Astrocyte (in vitro differentiated cells and primary cell): ENCODE measurements at regions not wholly inside any gene's neighbourhood (a gene's known extent, or its start where the extent isn't known, plus 50 kb on each side); places are given as distances from the start of the nearest gene placed in this dataset.

Source experiments
- DNase-seq: peaks from one replicate; pipeline ENCODE4 v3.0.0-alpha.2; 2010; ENCODE audit warnings: low read depth
- FAIRE-seq: peaks from 2 replicates; lab custom pipeline; 2011; peaks lifted over from hg19 to GRCh38; lab: Jason Lieb, UNC
- H2AFZ ChIP-seq: 2 replicates; pipeline ENCODE4 v1.6.0; 2012; ENCODE audit warnings: low read depth, low read length, inconsistent platforms
- H3K27ac ChIP-seq: 2 replicates; pipeline ENCODE4 v1.5.1; 2011; ENCODE audit warnings: low read depth, low read length, inconsistent platforms
- H3K27me3 ChIP-seq: 2 replicates; pipeline ENCODE4 v1.6.0; 2011; ENCODE audit warnings: low read length, inconsistent platforms; ENCODE audit not compliant: insufficient read depth
- H3K36me3 ChIP-seq: 2 replicates; pipeline ENCODE4 v1.5.1; 2011; ENCODE audit warnings: low read length, inconsistent platforms; ENCODE audit not compliant: insufficient read depth
- H3K4me1 ChIP-seq: 2 replicates; pipeline ENCODE4 v1.5.1; 2011; ENCODE audit warnings: low read length, inconsistent platforms; ENCODE audit not compliant: insufficient read depth
- H3K4me2 ChIP-seq: 2 replicates; pipeline ENCODE4 v1.6.0; 2012; ENCODE audit warnings: low read length, inconsistent platforms
- H3K4me3 ChIP-seq: 2 replicates; pipeline ENCODE4 v1.5.1; 2011; ENCODE audit warnings: low read depth, mild to moderate bottlenecking, low read length, inconsistent platforms; ENCODE audit not compliant: insufficient read depth
- H3K79me2 ChIP-seq: 2 replicates; pipeline ENCODE4 v1.6.0; 2012; ENCODE audit warnings: mild to moderate bottlenecking, low read length, inconsistent platforms; ENCODE audit not compliant: insufficient read depth
- H3K9ac ChIP-seq: 2 replicates; pipeline ENCODE4 v1.6.0; 2012; ENCODE audit warnings: mild to moderate bottlenecking, low read length, inconsistent platforms
- H3K9me3 ChIP-seq: 2 replicates; pipeline ENCODE4 v1.5.1; 2012; ENCODE audit warnings: low read depth, mild to moderate bottlenecking, low read length, inconsistent platforms; ENCODE audit not compliant: insufficient read depth
- H4K20me1 ChIP-seq: 2 replicates; pipeline ENCODE4 v1.6.0; 2012; ENCODE audit warnings: low read length, inconsistent platforms; ENCODE audit not compliant: insufficient read depth
- H3K27ac Mint-ChIP-seq: one replicate; pipeline ENCODE4 v1.8.0; 2021; ENCODE audit warnings: mild to moderate bottlenecking, mixed read lengths; ENCODE audit not compliant: unreplicated experiment
- H3K27me3 Mint-ChIP-seq: one replicate; pipeline ENCODE4 v1.8.0; 2021; ENCODE audit warnings: low read depth, mixed read lengths; ENCODE audit not compliant: unreplicated experiment
- H3K36me3 Mint-ChIP-seq: one replicate; pipeline ENCODE4 v1.8.0; 2021; ENCODE audit warnings: low read depth, mixed read lengths; ENCODE audit not compliant: unreplicated experiment
- H3K4me1 Mint-ChIP-seq: one replicate; pipeline ENCODE4 v1.8.0; 2021; ENCODE audit warnings: low read depth, mixed read lengths; ENCODE audit not compliant: unreplicated experiment
- H3K4me3 Mint-ChIP-seq: one replicate; pipeline ENCODE4 v1.8.0; 2021; ENCODE audit warnings: mild to moderate bottlenecking, moderate library complexity, mixed read lengths; ENCODE audit not compliant: unreplicated experiment
- H3K9me3 Mint-ChIP-seq: one replicate; pipeline ENCODE4 v1.8.0; 2021; ENCODE audit warnings: mild to moderate bottlenecking, mixed read lengths; ENCODE audit not compliant: unreplicated experiment
- EZH2 ChIP-seq: IDR thresholded peaks from 2 replicates; pipeline ENCODE4 v1.6.1; 2012; ENCODE audit warnings: mild to moderate bottlenecking, low read length, inconsistent platforms; ENCODE audit not compliant: insufficient read depth
- TF ChIP-seq, protein P1 (sequence below): IDR thresholded peaks from 2 replicates; pipeline ENCODE4 v1.5.1; 2011; ENCODE audit warnings: low read depth, mild to moderate bottlenecking, inconsistent platforms, low read length, moderate library complexity; ENCODE audit not compliant: insufficient read depth

DNA sequence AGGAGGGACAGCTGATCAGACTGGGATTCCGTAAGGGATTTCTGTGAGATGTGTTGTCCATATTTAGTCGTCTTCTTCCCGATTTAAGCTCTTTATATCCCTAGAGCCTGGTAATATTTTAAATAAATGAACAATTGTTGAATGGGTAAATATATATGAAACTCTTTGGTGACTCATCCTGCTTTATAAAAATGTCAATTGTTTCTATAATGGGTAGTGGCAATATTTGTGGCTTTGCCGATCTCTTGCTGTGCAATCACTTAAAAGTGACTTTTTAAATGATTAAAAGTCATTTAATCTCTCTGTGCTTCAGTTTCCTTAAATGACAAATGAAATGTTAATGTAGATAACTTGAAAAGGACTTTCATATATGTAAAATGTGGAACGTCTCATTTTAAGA, 339.2 kb downstream of the RNF144A start:
- Mint-ChIP-seq H3K4me1 (no peaks in the 10 kb centered on the region), H3K36me3 (no peaks in the 10 kb centered on the region), H3K27ac (no peak overlapping the region), H3K9me3 (no peaks in the 10 kb centered on the region), H3K4me3 (no peak overlapping the region), H3K27me3 (no peaks in the 10 kb centered on the region)
- Histone ChIP-seq H3K9ac (no peak overlapping the region), H3K79me2 (no peaks in the 10 kb centered on the region), H3K9me3 (no peaks in the 10 kb centered on the region), H3K27me3 (no peaks in the 10 kb centered on the region), H3K4me2 (no peak overlapping the region), H3K4me1 (no peaks in the 10 kb centered on the region), H4K20me1 (no peaks in the 10 kb centered on the region), H3K36me3 (no peaks in the 10 kb centered on the region), H2AFZ (no peak overlapping the region), H3K4me3 (no peak overlapping the region), H3K27ac (no peak overlapping the region)
- TF ChIP-seq, protein P1, sequence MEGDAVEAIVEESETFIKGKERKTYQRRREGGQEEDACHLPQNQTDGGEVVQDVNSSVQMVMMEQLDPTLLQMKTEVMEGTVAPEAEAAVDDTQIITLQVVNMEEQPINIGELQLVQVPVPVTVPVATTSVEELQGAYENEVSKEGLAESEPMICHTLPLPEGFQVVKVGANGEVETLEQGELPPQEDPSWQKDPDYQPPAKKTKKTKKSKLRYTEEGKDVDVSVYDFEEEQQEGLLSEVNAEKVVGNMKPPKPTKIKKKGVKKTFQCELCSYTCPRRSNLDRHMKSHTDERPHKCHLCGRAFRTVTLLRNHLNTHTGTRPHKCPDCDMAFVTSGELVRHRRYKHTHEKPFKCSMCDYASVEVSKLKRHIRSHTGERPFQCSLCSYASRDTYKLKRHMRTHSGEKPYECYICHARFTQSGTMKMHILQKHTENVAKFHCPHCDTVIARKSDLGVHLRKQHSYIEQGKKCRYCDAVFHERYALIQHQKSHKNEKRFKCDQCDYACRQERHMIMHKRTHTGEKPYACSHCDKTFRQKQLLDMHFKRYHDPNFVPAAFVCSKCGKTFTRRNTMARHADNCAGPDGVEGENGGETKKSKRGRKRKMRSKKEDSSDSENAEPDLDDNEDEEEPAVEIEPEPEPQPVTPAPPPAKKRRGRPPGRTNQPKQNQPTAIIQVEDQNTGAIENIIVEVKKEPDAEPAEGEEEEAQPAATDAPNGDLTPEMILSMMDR, result no peak
- TF ChIP-seq EZH2, result no peak
- no peak for FAIRE-seq
- no peak for DNase-seq

DNA sequence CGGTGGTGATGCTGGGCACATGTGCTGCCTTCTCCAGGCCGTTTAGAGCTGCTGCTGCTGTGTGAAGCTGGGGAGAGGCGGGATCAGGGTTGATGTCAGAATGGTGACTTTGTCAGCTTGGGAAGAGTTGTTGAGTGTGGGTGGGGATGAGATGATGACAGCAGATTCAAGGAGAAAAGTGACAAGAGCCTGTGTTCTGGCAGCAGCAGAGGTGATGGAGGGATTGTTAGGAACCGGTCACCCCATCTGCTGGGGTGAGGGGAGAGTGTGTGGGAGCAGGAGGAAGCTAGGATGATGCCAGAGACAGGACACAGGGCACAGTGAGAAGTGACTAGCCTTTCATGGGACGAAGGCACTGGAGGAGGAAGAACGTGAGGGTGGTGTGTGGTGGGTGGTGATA, 345.5 kb downstream of the RNF144A start:
- DNase-seq (no peak), FAIRE-seq (no peak)
- TF ChIP-seq EZH2, result no peak
- TF ChIP-seq, protein P1, result no peak
- H3K79me2 ChIP-seq, result no peaks in the 10 kb centered on the region
- no peaks in the 10 kb centered on the region for H3K27me3 ChIP-seq
- no peaks in the 10 kb centered on the region for H3K4me1 Mint-ChIP-seq
- no peaks in the 10 kb centered on the region for H3K36me3 Mint-ChIP-seq
- no peak overlapping the region for H3K4me3 Mint-ChIP-seq
- no peaks in the 10 kb centered on the region for H3K9me3 ChIP-seq
- H3K27ac ChIP-seq, result no peak overlapping the region
- H3K4me1 ChIP-seq, result no peaks in the 10 kb centered on the region
- no peak overlapping the region for H3K9ac ChIP-seq
- no peak overlapping the region for H2AFZ ChIP-seq
- no peak overlapping the region for H3K27ac Mint-ChIP-seq
- H3K9me3 Mint-ChIP-seq, result peaks cover 2% of the 10 kb centered on the region
- H4K20me1 ChIP-seq, result no peaks in the 10 kb centered on the region
- no peak overlapping the region for H3K4me2 ChIP-seq
- no peak overlapping the region for H3K4me3 ChIP-seq
- H3K36me3 ChIP-seq, result no peaks in the 10 kb centered on the region
- peaks cover 5% of the 10 kb centered on the region for H3K27me3 Mint-ChIP-seq

DNA sequence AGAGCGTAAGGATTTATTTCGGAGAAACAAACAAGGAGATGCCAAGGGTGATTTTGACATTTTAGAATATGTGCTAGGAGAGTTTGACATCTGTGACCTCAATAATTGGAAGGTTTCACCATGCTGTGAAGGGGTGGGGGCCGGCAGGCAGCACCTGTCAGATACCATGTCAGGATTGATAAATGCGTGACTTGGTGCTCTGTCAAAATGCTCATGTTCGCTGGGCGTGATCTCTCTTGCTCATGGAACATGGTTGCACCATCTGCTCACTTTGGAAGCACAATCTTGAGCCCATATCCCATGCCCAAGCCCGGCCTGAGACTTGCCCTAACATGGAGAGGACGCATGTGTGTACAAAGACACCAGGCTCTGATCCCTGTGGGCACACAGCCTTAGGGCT, 347.6 kb downstream of the RNF144A start:
- no peak overlapping the region for H3K27ac ChIP-seq
- no peaks in the 10 kb centered on the region for H3K4me1 ChIP-seq
- H3K4me3 Mint-ChIP-seq, result no peak overlapping the region
- DNase-seq (no peak), FAIRE-seq (no peak)
- peaks cover 5% of the 10 kb centered on the region for H3K27me3 Mint-ChIP-seq
- TF ChIP-seq, protein P1, result no peak
- no peak for TF ChIP-seq EZH2
- H3K9me3 Mint-ChIP-seq, result peaks cover 2% of the 10 kb centered on the region
- H3K79me2 ChIP-seq, result no peaks in the 10 kb centered on the region
- no peak overlapping the region for H3K9ac ChIP-seq
- H3K27me3 ChIP-seq, result no peaks in the 10 kb centered on the region
- no peak overlapping the region for H3K4me3 ChIP-seq
- H3K4me2 ChIP-seq, result no peak overlapping the region
- no peaks in the 10 kb centered on the region for H3K36me3 Mint-ChIP-seq
- no peaks in the 10 kb centered on the region for H3K4me1 Mint-ChIP-seq
- no peaks in the 10 kb centered on the region for H3K9me3 ChIP-seq
- H2AFZ ChIP-seq, result no peak overlapping the region
- H4K20me1 ChIP-seq, result no peaks in the 10 kb centered on the region
- no peaks in the 10 kb centered on the region for H3K36me3 ChIP-seq
- no peak overlapping the region for H3K27ac Mint-ChIP-seq
